Stimulated activated CD4-positive, alpha-beta T cell treated with anti-CD3 and anti-CD28 coated beads, Interleukin-1b, Interleukin-23, amount 100 ng/mL, for 1 hour (primary cell): ENCODE measurements at regions not wholly inside any gene's neighbourhood (a gene's known extent, or its start where the extent isn't known, plus 50 kb on each side); places are given as distances from the start of the nearest gene placed in this dataset.
"Not testable (repeated sequence)": the region's sequence is repeated elsewhere in the genome, so short reads cannot be mapped to it uniquely, and the experiment has no call there.

Source experiments
- DNase-seq, 2 donors: peaks; one replicate each; pipeline ENCODE4 v3.0.0-alpha.2; 2020; ENCODE audit warnings: low read depth in 2 of 2

GRCh38 chr10:44278837-44279324 lies 106.0 kb downstream of the CXCL12 start:
- no peak for DNase-seq

GRCh38 chr10:44268435-44268948 lies 116.4 kb downstream of the CXCL12 start:
- DNase-seq = not testable (repeated sequence)

GRCh38 chr10:44267007-44267406 lies 117.9 kb downstream of the CXCL12 start:
- no peak for DNase-seq

GRCh38 chr10:44264244-44264643 lies 120.7 kb downstream of the CXCL12 start:
- no peak for DNase-seq

GRCh38 chr10:44263771-44264170 lies 121.1 kb downstream of the CXCL12 start:
- no peak for DNase-seq

GRCh38 chr10:44262551-44263251 lies 122.2 kb downstream of the CXCL12 start:
- DNase-seq = no peak

GRCh38 chr10:44261710-44262455 lies 123.0 kb downstream of the CXCL12 start:
- DNase-seq = no peak

GRCh38 chr10:44261296-44261695 lies 123.6 kb downstream of the CXCL12 start:
- DNase-seq = no peak

- DNase-seq = no peak
Measured at GRCh38 chr10:44260286-44260928, 124.5 kb downstream of the CXCL12 start.

- DNase-seq = no peak
Measured at GRCh38 chr10:44259090-44259874, 125.6 kb downstream of the CXCL12 start.

- no peak for DNase-seq
Measured at GRCh38 chr10:44258460-44259089, 126.3 kb downstream of the CXCL12 start.

- DNase-seq = no peak
Measured at GRCh38 chr10:44258019-44258418, 126.9 kb downstream of the CXCL12 start.

- no peak for DNase-seq
Measured at GRCh38 chr10:44253769-44254462, 131.0 kb downstream of the CXCL12 start.

- DNase-seq = not testable (repeated sequence)
Measured at GRCh38 chr10:44252631-44253030, 132.3 kb downstream of the CXCL12 start.

- DNase-seq = not testable (repeated sequence)
Measured at GRCh38 chr10:44249933-44250332, 135.0 kb downstream of the CXCL12 start.

GRCh38 chr10:44249490-44249889 lies 135.4 kb downstream of the CXCL12 start:
- no peak for DNase-seq

- DNase-seq = not testable (repeated sequence)
Measured at GRCh38 chr10:44246700-44247099, 138.2 kb downstream of the CXCL12 start.

- DNase-seq = not testable (repeated sequence)
Measured at GRCh38 chr10:44246287-44246686, 138.6 kb downstream of the CXCL12 start.

GRCh38 chr10:44245601-44245938 lies 139.3 kb downstream of the CXCL12 start:
- no peak for DNase-seq

GRCh38 chr10:44244745-44245600 lies 139.9 kb downstream of the CXCL12 start:
- no peak for DNase-seq
